ENCODE measurements at regions not wholly inside any gene's neighbourhood (a gene's known extent, or its start where the extent isn't known, plus 50 kb on each side); places are given as distances from the start of the nearest gene placed in this dataset.

DNA sequence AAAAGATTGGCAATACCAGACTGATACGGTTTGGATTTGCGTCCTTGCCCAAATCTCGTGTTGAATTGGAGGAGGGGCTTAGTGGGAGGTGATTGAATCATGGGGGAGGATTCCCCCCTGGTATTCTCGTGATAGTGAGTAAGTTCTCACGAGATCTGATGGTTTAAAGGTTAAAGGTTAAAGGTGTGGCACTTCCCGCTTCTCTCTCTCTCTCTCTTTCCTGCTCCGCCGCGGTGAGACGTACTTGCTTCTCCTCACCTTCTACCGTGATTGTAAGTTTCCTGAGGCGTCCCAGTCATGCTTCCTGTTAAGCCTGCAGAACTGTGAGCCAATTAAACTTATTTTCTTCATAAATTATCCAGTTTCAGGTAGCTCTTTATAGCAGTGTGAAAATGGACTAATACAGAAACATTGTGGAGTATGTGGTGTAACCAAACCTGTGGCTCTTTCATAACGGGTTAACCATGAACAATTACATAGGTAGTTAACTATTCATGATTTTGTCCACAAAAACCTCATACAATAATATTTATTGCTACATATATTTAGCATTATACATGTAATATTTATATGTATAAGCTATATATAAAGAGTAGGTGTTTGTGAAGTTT lies 107.5 kb downstream of the ANXA1 start:
- Mint-ChIP-seq H3K36me3 (no peaks in the 10 kb centered on the region), H3K9me3 (no peaks in the 10 kb centered on the region), H3K4me1 (ENCODE audit: unreplicated experiment) (no peaks in the 10 kb centered on the region), H3K27ac (no peak overlapping the region), H3K4me3 (no peak overlapping the region), H3K27me3 (no peaks in the 10 kb centered on the region)
- no peak for DNase-seq (ENCODE audit: extremely low spot score, unreplicated experiment)
- TF ChIP-seq CTCF (conservative IDR thresholded peaks at IDR 0.05), result no peak

DNA sequence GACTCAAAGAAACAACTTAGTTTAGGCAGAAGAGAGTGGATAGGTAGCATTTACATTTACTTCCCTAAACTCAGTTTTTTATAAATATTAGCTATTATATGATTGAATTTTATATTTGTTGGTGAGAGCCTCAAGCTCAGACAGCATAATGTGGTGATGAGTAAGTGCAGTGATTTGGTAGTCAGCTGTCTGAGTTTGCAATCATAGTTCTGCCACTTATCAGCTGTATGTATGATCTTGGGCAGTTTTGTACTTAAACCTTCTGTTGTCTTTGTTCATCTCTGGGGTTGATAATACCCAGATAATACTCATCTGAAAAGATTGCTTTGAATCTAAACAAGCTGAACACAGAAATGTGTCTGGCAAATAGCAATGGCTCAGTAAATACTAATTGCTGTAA lies 108.8 kb downstream of the ANXA1 start:
- Mint-ChIP-seq H3K9me3 (no peaks in the 10 kb centered on the region), H3K27ac (no peak overlapping the region), H3K27me3 (no peaks in the 10 kb centered on the region), H3K4me1 (ENCODE audit: unreplicated experiment) (no peaks in the 10 kb centered on the region), H3K36me3 (no peaks in the 10 kb centered on the region), H3K4me3 (no peak overlapping the region)
- no peak for TF ChIP-seq CTCF (conservative IDR thresholded peaks at IDR 0.05)
- no peak for DNase-seq (ENCODE audit: extremely low spot score, unreplicated experiment)

GRCh38 chr9:73264631-73265030 lies 113.0 kb downstream of the ANXA1 start:
- no peak for DNase-seq (ENCODE audit: extremely low spot score, unreplicated experiment)
- no peak for TF ChIP-seq CTCF (conservative IDR thresholded peaks at IDR 0.05)
- Mint-ChIP-seq H3K27ac (no peak overlapping the region), H3K36me3 (no peaks in the 10 kb centered on the region), H3K4me1 (ENCODE audit: unreplicated experiment) (no peaks in the 10 kb centered on the region), H3K9me3 (no peaks in the 10 kb centered on the region), H3K27me3 (no peaks in the 10 kb centered on the region), H3K4me3 (no peak overlapping the region)

DNA sequence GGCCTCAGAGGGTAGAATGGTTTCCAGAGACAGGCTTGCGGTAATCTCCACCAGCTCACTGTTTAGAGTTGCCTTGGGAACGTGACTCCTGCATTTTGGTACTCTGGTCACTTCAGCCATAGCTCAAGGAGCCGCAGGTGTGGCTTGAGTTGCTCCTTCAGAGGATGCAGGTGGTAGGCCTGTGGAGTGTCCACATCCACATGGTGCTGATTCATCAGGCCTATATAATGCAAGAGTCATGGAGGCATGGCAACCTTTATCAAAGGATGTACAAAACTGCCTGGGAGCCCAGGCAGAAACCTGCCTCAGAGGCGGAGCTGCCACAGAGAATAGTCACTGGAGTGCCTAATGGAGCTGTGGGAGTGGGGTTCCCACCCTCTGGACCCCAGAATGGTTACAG lies 114.2 kb downstream of the ANXA1 start:
- Mint-ChIP-seq H3K27me3 (no peaks in the 10 kb centered on the region), H3K27ac (no peak overlapping the region), H3K4me1 (ENCODE audit: unreplicated experiment) (no peaks in the 10 kb centered on the region), H3K4me3 (no peak overlapping the region), H3K36me3 (no peaks in the 10 kb centered on the region), H3K9me3 (no peaks in the 10 kb centered on the region)
- no peak for DNase-seq (ENCODE audit: extremely low spot score, unreplicated experiment)
- no peak for TF ChIP-seq CTCF (conservative IDR thresholded peaks at IDR 0.05)

GRCh38 chr9:73269430-73270101 lies 117.9 kb downstream of the ANXA1 start:
- peak; percentile 67 for TF ChIP-seq CTCF (conservative IDR thresholded peaks at IDR 0.05)
- H3K4me1 Mint-ChIP-seq (ENCODE audit: unreplicated experiment), result no peaks in the 10 kb centered on the region
- H3K27me3 Mint-ChIP-seq, result peaks cover 8% of the 10 kb centered on the region
- H3K27ac Mint-ChIP-seq, result no peak overlapping the region
- no peak overlapping the region for H3K4me3 Mint-ChIP-seq
- DNase-seq (ENCODE audit: extremely low spot score, unreplicated experiment), result no peak
- H3K36me3 Mint-ChIP-seq, result no peaks in the 10 kb centered on the region
- H3K9me3 Mint-ChIP-seq, result no peaks in the 10 kb centered on the region

Measured in type B pancreatic cell (in vitro differentiated cells).